ENCODE measurements at regions not wholly inside any gene's neighbourhood (a gene's known extent, or its start where the extent isn't known, plus 50 kb on each side); places are given as distances from the start of the nearest gene placed in this dataset.

GRCh38 chr17:62172492-62173291, 107.6 kb upstream of the MED13 start:
- peaks cover 12% of the 10 kb centered on the region for H3K4me1 Mint-ChIP-seq (ENCODE audit: low read depth)
- H3K9me3 Mint-ChIP-seq (ENCODE audit: low read depth): no peaks in the 10 kb centered on the region
- no peaks in the 10 kb centered on the region for H3K36me3 Mint-ChIP-seq (ENCODE audit: low read depth)
- no peaks in the 10 kb centered on the region for H3K27me3 Mint-ChIP-seq (ENCODE audit: low read depth)
- no peak overlapping the region for H3K27ac Mint-ChIP-seq (ENCODE audit: unreplicated experiment)
- no peak overlapping the region for H3K4me3 Mint-ChIP-seq (ENCODE audit: unreplicated experiment)
- TF ChIP-seq, protein P1, sequence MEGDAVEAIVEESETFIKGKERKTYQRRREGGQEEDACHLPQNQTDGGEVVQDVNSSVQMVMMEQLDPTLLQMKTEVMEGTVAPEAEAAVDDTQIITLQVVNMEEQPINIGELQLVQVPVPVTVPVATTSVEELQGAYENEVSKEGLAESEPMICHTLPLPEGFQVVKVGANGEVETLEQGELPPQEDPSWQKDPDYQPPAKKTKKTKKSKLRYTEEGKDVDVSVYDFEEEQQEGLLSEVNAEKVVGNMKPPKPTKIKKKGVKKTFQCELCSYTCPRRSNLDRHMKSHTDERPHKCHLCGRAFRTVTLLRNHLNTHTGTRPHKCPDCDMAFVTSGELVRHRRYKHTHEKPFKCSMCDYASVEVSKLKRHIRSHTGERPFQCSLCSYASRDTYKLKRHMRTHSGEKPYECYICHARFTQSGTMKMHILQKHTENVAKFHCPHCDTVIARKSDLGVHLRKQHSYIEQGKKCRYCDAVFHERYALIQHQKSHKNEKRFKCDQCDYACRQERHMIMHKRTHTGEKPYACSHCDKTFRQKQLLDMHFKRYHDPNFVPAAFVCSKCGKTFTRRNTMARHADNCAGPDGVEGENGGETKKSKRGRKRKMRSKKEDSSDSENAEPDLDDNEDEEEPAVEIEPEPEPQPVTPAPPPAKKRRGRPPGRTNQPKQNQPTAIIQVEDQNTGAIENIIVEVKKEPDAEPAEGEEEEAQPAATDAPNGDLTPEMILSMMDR (IDR thresholded peaks at IDR 0.05): no peak
- DNase-seq (ENCODE audit: low spot score): no peak

GRCh38 chr17:62167076-62167475, 102.0 kb upstream of the MED13 start:
- H3K27ac Mint-ChIP-seq (ENCODE audit: unreplicated experiment): no peak overlapping the region
- H3K36me3 Mint-ChIP-seq (ENCODE audit: low read depth): no peaks in the 10 kb centered on the region
- H3K27me3 Mint-ChIP-seq (ENCODE audit: low read depth): no peaks in the 10 kb centered on the region
- no peaks in the 10 kb centered on the region for H3K9me3 Mint-ChIP-seq (ENCODE audit: low read depth)
- TF ChIP-seq, protein P1 (IDR thresholded peaks at IDR 0.05): no peak
- no peak for DNase-seq (ENCODE audit: low spot score)
- H3K4me1 Mint-ChIP-seq (ENCODE audit: low read depth): peaks cover 24% of the 10 kb centered on the region
- no peak overlapping the region for H3K4me3 Mint-ChIP-seq (ENCODE audit: unreplicated experiment)

GRCh38 chr17:62164747-62165722, 100.0 kb upstream of the MED13 start:
- Mint-ChIP-seq H3K4me1 (ENCODE audit: low read depth) (peaks cover 13% of the 10 kb centered on the region), H3K9me3 (ENCODE audit: low read depth) (no peaks in the 10 kb centered on the region), H3K36me3 (ENCODE audit: low read depth) (no peaks in the 10 kb centered on the region), H3K27ac (ENCODE audit: unreplicated experiment) (no peak overlapping the region), H3K27me3 (ENCODE audit: low read depth) (no peaks in the 10 kb centered on the region), H3K4me3 (ENCODE audit: unreplicated experiment) (no peak overlapping the region)
- DNase-seq (ENCODE audit: low spot score): no peak
- TF ChIP-seq, protein P1 (IDR thresholded peaks at IDR 0.05): no peak

- H3K4me1 Mint-ChIP-seq (ENCODE audit: low read depth): peaks cover 13% of the 10 kb centered on the region
Measured at GRCh38 chr17:62163847-62164246, 98.8 kb upstream of the MED13 start.

DNA sequence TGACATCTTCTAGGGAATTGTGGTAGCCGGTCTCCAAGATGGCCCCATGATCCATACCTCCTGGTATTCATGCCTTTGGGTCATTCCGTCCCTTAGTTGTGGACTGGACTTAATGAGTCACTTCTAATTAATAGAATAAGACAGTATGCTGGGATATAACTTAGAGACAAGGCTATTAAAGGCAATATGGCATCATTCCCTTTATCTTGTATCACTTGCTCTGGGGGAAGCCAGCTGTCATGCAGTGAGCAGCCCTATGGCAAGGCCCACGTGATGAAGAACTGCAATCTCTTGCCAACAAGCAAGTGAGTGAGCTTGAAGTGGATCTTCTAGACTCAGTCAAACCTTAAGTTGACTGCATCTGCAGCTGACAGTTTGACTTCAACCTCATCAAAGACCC, 97.8 kb upstream of the MED13 start:
- DNase-seq (ENCODE audit: low spot score): no peak
- Mint-ChIP-seq H3K27me3 (ENCODE audit: low read depth) (no peaks in the 10 kb centered on the region), H3K9me3 (ENCODE audit: low read depth) (no peaks in the 10 kb centered on the region), H3K36me3 (ENCODE audit: low read depth) (no peaks in the 10 kb centered on the region), H3K4me3 (ENCODE audit: unreplicated experiment) (no peak overlapping the region), H3K4me1 (ENCODE audit: low read depth) (peaks cover 13% of the 10 kb centered on the region), H3K27ac (ENCODE audit: unreplicated experiment) (no peak overlapping the region)
- TF ChIP-seq, protein P1 (IDR thresholded peaks at IDR 0.05): no peak

More at GRCh38 chr17:62163847-62164246, 98.8 kb upstream of the MED13 start:
- no peak for DNase-seq (ENCODE audit: low spot score)
- TF ChIP-seq, protein P1 (IDR thresholded peaks at IDR 0.05): no peak
- Mint-ChIP-seq H3K4me3 (ENCODE audit: unreplicated experiment) (no peak overlapping the region), H3K27me3 (ENCODE audit: low read depth) (no peaks in the 10 kb centered on the region), H3K27ac (ENCODE audit: unreplicated experiment) (no peak overlapping the region), H3K9me3 (ENCODE audit: low read depth) (no peaks in the 10 kb centered on the region), H3K36me3 (ENCODE audit: low read depth) (no peaks in the 10 kb centered on the region)
